Esophagus squamous epithelium (tissue), 5 donors: ENCODE measurements at regions not wholly inside any gene's neighbourhood (a gene's known extent, or its start where the extent isn't known, plus 50 kb on each side); places are given as distances from the start of the nearest gene placed in this dataset.
"Not testable (repeated sequence)": the region's sequence is repeated elsewhere in the genome, so short reads cannot be mapped to it uniquely, and the experiment has no call there.

ENCODE experiments used
- DNase-seq: peaks from one replicate; lab custom pipeline; 2025; lab: John Stamatoyannopoulos, UW
- H3K27ac ChIP-seq, 4 donors: fragments of 200-600 bp; sonication (generic); one replicate each; pipeline ENCODE4 v1.5.1; 2016 to 2019; ENCODE audit warnings: mild to moderate bottlenecking in 1 of 4
- H3K27me3 ChIP-seq, 4 donors: fragments of 200-600 bp; sonication (generic); 1 replicate in 3 of 4; 2 replicates in 1 of 4; pipeline versions ENCODE4 v1.5.1 to v1.6.0; 2017 to 2021; ENCODE audit warnings: antibody characterized with exemption in 1 of 4
- H3K36me3 ChIP-seq, 3 donors: fragments of 200-600 bp; sonication (generic); one replicate each; pipeline ENCODE4 v1.5.1; 2016 to 2019
- H3K4me1 ChIP-seq, 3 donors: fragments of 200-600 bp; sonication (generic); one replicate each; pipeline ENCODE4 v1.5.1; 2017 to 2019
- H3K4me3 ChIP-seq, 4 donors: fragments of 200-600 bp; sonication (generic); 1 replicate in 3 of 4; 2 replicates in 1 of 4; pipeline ENCODE4 v1.5.1; 2016 to 2019; ENCODE audit warnings: mild to moderate bottlenecking in 2 of 4, moderate library complexity in 1 of 4
- H3K9me3 ChIP-seq, 3 donors: fragments of 200-600 bp; sonication (generic); one replicate each; pipeline ENCODE4 v1.5.1; 2016 to 2019
- POLR2A ChIP-seq, 4 donors: fragments of 450-650 bp; IDR thresholded peaks; one replicate each; pipeline ENCODE4 v1.6.1; 2017; ENCODE audit warnings: antibody characterized with exemption in 4 of 4, mild to moderate bottlenecking in 4 of 4, moderate library complexity in 3 of 4
- WGBS, 2 donors: methylation state at CpG; one replicate each; pipeline ENCODE4 v1.1.5; 2018; 5-methylcytosine and 5-hydroxymethylcytosine counted together
- intact Hi-C: fragments of 100-400 bp; cut with DNase I; formaldehyde crosslinking; loops from one replicate; pipeline ENCODE4 v1.15.0; 2022
- TF ChIP-seq, protein P1 (sequence below), 6 experiments: fragments of 450-650 bp in 4 of 6; fragments of 200-600 bp in 2 of 6; sonication (generic) in 2 of 6; IDR thresholded peaks; one replicate each; pipeline ENCODE4 v1.5.1; 2016 to 2019; ENCODE audit warnings: antibody characterized with exemption in 6 of 6, mild to moderate bottlenecking in 4 of 6, moderate library complexity in 4 of 6
- donor health status: DM: yes; HTN: yes; CAD: no.

DNA sequence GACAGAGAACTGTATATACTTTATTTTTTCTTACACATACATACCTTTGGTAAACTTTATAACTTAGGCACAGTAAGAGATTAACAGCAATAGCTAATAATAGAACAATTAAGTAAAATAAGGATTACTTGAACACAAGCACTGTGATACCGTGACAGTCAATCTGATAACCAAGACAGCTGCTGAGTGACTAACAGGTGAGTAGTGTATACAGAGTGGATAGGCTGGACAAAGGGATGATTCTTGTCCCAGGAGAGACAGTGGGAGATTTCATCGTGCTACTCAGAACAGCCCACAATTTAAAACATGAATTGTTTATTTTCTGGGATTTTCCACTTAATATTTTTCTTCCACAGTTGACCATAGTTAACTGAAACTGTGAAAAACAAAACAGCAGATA, 411.8 kb downstream of the PPP1R2C start:
- Histone ChIP-seq H3K4me1 (no peaks in the 10 kb centered on the region), H3K4me3 (no peak overlapping the region), H3K27me3 (no peaks in the 10 kb centered on the region), H3K27ac (no peak overlapping the region), H3K9me3 (no peaks in the 10 kb centered on the region), H3K36me3 (no peaks in the 10 kb centered on the region)
- 46 to 78% methylated on average over 2 of the region's 2 CpGs for WGBS, 2 donors
- intact Hi-C loops, result no loop called here
- TF ChIP-seq POLR2A (IDR thresholded peaks at IDR 0.05), result no peak
- no peak for DNase-seq

- Histone ChIP-seq H3K4me3 (no peak overlapping the region), H3K27me3 (no peaks in the 10 kb centered on the region), H3K9me3 (no peaks in the 10 kb centered on the region), H3K4me1 (no peaks in the 10 kb centered on the region), H3K27ac (no peak overlapping the region), H3K36me3 (no peaks in the 10 kb centered on the region)
- WGBS, 2 donors, result 45 to 48% methylated on average over 1 of the region's 1 CpG
- TF ChIP-seq, protein P1, sequence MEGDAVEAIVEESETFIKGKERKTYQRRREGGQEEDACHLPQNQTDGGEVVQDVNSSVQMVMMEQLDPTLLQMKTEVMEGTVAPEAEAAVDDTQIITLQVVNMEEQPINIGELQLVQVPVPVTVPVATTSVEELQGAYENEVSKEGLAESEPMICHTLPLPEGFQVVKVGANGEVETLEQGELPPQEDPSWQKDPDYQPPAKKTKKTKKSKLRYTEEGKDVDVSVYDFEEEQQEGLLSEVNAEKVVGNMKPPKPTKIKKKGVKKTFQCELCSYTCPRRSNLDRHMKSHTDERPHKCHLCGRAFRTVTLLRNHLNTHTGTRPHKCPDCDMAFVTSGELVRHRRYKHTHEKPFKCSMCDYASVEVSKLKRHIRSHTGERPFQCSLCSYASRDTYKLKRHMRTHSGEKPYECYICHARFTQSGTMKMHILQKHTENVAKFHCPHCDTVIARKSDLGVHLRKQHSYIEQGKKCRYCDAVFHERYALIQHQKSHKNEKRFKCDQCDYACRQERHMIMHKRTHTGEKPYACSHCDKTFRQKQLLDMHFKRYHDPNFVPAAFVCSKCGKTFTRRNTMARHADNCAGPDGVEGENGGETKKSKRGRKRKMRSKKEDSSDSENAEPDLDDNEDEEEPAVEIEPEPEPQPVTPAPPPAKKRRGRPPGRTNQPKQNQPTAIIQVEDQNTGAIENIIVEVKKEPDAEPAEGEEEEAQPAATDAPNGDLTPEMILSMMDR (IDR thresholded peaks at IDR 0.05), result no peak
- no peak for TF ChIP-seq POLR2A (IDR thresholded peaks at IDR 0.05)
- intact Hi-C loops, result no loop called here
- no peak for DNase-seq
These were observed 415.7 kb downstream of the PPP1R2C start for GRCh38 chrX:42362219-42362618.

DNA sequence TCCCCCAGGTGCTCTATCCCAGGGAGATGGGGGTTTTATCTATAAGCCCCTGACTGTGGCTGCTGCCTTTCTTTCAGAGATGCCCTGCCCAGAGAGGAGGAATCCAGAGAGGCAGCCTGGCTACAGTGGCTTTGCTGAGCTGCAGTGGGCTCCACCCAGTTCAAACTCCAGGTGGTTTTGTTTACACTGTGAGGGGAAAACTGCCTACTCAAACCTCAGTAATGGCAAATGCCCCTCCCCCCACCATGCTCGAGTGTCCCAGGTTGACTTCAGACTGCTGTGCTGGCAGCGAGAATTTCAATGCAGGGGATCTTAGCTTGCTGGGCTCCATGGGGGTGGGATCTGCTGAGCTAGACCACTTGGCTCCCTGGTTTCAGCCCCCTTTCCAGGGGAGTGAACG, 419.6 kb upstream of the CASK start:
- H3K27me3 ChIP-seq, H3K4me1 ChIP-seq, DNase-seq, intact Hi-C loops, H3K4me3 ChIP-seq, H3K36me3 ChIP-seq, H3K27ac ChIP-seq, H3K9me3 ChIP-seq: not testable (repeated sequence)
- WGBS, 2 donors, result 80% methylated on average over 1 of the region's 3 CpGs; no CpG with 5 or more reads in 1 of the 2 donors
